Right ventricle myocardium superior (tissue), 1 donor: ENCODE measurements at regions not wholly inside any gene's neighbourhood (a gene's known extent, or its start where the extent isn't known, plus 50 kb on each side); places are given as distances from the start of the nearest gene placed in this dataset.
"Not testable (repeated sequence)": the region's sequence is repeated elsewhere in the genome, so short reads cannot be mapped to it uniquely, and the experiment has no call there.

Experiments
- ATAC-seq: fragments of 200-7000 bp; cut with Tn5 transposase; one replicate; pipeline ENCODE4 v1.9.1; 2020; ENCODE audit warnings: mild to moderate bottlenecking; ENCODE audit not compliant: poor library complexity
- DNase-seq: peaks from one replicate; pipeline ENCODE4 v3.0.0-alpha.2; 2020
- intact Hi-C: fragments of 100-400 bp; cut with DNase I; formaldehyde crosslinking; loops from one replicate; pipeline ENCODE4 v1.11.2; 2022
- donor health status: DM: no; HTN: yes; CAD: no; lungs with severe emphysema.

DNA sequence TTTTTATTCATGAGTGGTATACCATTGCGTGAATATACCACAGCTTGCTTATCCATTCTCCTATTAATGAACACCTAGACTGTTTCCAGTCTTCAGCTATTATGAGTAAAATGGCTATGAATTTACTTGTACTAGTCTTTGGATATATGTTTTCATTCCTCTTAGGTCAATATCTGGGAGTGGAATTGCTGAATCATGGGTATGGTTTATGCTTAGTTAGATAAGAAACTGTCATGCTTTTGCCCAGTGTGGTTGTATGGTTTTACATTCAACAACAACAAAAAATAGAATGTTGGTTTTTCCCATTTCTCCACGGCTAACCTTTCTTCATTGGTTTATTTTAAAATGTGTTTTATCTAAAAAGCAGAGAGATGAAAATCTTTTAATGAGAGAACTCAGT lies 308.3 kb downstream of the PHF14 start:
- ATAC-seq, result no peak
- intact Hi-C loops, result no loop called here
- DNase-seq, result no peak

DNA sequence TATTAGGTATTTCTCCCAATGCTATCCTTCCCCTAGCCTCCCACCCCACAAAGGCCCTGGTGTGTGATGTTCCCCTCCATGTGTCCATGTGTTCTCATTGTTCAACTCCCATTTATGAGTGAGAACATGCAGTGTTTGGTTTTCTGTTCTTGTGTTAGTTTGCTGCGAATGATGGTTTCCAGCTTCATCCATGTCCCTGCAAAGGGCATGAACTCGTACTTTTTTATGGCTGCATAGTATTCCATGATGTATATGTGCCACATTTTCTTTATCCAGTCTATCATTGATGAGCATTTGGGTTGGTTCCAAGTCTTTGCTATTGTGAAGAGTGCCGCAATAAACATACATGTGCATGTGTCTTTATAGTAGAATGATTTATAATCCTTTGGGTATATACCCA lies 309.9 kb downstream of the PHF14 start:
- ATAC-seq, intact Hi-C loops, DNase-seq: not testable (repeated sequence)

- intact Hi-C loops, result no loop called here
- ATAC-seq (no peak), DNase-seq (no peak)
Measured at GRCh38 chr7:11290863-11291262, 317.2 kb downstream of the PHF14 start.

DNA sequence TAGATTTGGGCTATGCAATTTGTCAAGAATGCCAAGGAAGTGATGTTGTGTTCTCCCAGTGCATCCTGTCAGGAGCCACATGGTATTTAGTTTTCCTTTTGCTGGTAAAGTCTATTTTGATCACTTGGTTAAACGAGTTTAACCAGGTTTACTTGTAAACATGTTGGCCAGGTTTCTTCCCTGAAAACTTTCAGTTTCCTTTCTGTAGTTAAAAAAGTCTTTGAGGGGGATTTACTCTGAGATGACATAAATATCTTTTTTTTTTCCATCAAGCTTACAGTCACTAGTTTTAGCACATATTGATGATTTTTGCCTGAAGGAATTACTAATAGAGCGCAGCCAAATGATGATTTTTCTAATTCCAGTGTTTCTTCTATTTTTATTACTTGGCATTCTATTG lies 320.5 kb downstream of the PHF14 start:
- intact Hi-C loops, result no loop called here
- no peak for ATAC-seq

DNA sequence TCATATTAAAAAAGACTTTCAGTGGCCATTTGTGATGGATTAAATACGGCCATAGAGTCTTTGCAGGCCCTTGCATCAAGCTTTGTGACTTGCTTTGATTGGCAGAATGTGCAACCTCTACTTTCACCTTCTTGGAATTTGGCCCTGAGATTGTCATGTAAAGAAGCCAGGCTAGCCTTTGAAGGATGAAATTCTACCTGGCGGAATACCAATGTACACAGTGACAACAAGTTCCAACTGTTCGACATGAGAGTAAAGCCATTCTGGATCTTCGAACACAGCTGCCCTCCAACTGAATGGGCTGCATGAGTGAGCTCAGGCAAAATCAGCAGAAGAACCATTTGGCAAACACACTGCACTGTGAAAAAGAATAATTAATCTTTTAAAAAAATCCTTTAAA lies 321.3 kb downstream of the PHF14 start:
- ATAC-seq, result no peak
- intact Hi-C loops, result no loop called here
- no peak for DNase-seq

More for the DNA sequence above, 320.5 kb downstream of the PHF14 start:
- no peak for DNase-seq

- ATAC-seq (no peak), DNase-seq (no peak)
- intact Hi-C loops, result no loop called here
Measured at GRCh38 chr7:11297126-11297625, 323.5 kb downstream of the PHF14 start.

DNA sequence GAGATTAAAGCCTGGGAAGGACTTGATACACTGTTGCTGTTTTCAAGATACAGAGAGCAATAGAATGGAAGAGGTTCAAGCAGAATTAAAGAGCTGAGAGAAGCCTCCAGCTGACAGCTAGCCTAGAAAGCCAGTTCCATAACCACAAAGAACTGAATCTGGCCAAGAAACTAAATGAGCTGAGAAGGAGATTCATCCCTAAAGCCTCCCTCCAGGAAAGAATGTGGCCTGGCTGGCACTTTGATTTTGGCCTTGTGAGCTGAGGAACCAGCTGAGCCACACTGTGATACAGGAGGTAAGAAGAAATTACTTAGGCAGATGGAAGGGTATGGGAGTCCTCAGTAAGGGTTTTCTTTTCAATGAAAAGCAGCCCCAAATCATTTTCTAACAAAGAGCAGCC lies 324.1 kb downstream of the PHF14 start:
- intact Hi-C loops, result no loop called here
- DNase-seq (no peak), ATAC-seq (no peak)

- DNase-seq, result no peak
- intact Hi-C loops, result no loop called here
- no peak for ATAC-seq
Measured at GRCh38 chr7:11298220-11298619, 324.5 kb downstream of the PHF14 start.

DNA sequence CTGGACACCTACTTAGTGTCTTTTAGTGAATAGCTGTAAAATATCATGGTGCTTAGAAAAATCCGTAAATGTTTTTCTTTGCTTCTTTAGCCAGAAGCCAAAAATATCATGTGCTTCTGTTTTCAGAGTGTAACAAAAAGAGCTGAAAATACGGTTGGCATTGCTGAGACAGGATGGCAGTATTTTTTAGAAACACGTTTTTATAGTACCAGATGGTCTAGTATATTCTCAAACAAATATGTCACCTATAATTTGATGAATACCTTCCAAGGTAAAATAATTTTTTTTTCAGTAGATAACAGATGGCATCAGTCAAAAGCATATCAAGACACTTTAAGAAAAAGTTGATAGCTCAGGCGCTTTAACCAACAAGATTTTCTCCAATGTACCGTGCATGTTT lies 326.6 kb downstream of the PHF14 start:
- intact Hi-C loops, result no loop called here
- no peak for DNase-seq
- no peak for ATAC-seq

GRCh38 chr7:11302121-11302520 lies 328.4 kb downstream of the PHF14 start:
- intact Hi-C loops, result no loop called here
- no peak for DNase-seq
- no peak for ATAC-seq

- ATAC-seq (no peak), DNase-seq (no peak)
- intact Hi-C loops, result no loop called here
Measured at GRCh38 chr7:11313801-11314200, 340.1 kb downstream of the PHF14 start.

GRCh38 chr7:11315666-11316258 lies 342.1 kb downstream of the PHF14 start:
- DNase-seq (no peak), ATAC-seq (no peak)
- intact Hi-C loops, result no loop called here

DNA sequence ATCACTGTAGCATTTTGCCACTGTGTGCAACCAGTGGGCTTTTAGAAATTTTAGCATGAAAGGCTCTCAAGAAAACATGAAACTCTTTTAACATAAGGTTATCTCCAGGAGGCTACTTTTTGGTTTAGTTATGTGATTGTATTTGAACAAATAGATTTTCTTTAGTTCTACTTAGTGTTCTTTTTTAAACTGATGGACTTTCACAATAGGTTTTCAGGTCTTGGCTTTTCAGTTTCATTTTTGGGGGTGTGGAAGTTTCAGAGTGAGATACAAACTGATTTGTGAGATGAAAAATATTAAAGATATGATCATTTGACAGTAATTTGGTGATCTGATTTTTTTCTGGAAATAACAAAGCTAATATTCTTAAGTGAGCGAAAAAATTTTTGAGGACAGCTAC lies 344.1 kb downstream of the PHF14 start:
- no peak for DNase-seq
- no peak for ATAC-seq
- intact Hi-C loops, result no loop called here

DNA sequence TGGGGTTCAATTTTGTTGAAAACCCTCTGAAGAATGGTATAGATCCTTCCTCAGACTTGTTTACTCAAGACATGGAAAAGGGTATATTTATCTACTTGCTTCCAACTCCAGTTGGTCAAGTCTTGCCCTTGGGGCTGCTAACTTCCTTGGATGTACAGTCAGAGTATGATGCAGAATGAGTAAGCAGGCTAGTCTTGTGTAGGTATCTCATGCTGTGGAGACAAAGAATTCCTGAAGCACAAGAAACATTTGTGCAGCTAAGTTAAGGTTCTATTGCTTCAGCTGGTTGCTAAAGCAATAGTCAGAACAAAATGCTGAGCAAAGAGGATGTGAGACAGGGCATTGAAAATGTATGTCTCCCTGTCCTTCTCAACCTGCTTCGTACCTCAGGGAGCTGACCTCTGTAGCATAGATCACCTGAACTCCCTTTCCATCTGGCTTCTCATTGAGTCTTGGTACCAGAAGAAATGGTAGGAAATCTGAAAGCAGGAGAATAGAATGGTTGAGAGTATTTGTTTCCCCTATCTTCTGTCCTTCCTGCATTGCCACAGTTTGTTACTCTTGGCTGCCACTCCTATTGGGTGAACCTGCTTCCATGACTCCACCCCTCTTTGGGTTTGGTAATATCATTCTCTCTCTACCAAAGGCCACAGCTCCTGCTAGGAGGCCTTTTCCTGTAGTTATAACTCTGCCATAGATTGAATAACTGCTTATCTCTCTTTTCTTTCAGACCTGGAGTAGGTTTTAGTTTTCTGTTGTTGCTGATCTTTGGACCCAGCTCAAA lies 346.0 kb downstream of the PHF14 start:
- no peak for ATAC-seq
- intact Hi-C loops, result no loop called here
- DNase-seq, result no peak
